ENCODE measurements at regions not wholly inside any gene's neighbourhood (a gene's known extent, or its start where the extent isn't known, plus 50 kb on each side); places are given as distances from the start of the nearest gene placed in this dataset.

DNA sequence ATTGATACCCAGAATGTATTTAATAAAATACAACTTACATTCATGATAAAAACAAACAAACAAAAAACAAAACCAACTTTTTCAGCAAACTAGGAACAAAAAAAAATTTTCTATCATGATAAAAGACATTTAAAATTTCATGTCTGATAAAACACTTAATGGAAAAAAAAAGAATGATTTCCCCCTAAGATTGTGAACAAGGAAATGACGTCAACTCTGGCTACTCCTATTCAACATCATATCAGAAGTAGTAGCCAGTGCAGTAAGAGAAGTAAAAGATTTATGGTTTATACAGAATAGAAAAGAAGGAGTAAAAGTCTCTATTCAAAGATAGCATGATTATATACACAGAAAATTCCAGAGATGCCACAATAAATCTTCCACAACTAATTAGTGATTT, 1306.6 kb downstream of the FSCB start:
- H3K27ac ChIP-seq: no peak overlapping the region
- H3K9me3 ChIP-seq: no peaks in the 10 kb centered on the region
- no peaks in the 10 kb centered on the region for H3K4me1 ChIP-seq
- intact Hi-C loops (cut with DNase I): no loop called here
- DNase-seq: no peak
- no peaks in the 10 kb centered on the region for H3K27me3 ChIP-seq
- ATAC-seq: no peak
- H3K4me3 ChIP-seq: no peak overlapping the region
- H3K36me3 ChIP-seq: no peaks in the 10 kb centered on the region
- TF ChIP-seq, protein P1, sequence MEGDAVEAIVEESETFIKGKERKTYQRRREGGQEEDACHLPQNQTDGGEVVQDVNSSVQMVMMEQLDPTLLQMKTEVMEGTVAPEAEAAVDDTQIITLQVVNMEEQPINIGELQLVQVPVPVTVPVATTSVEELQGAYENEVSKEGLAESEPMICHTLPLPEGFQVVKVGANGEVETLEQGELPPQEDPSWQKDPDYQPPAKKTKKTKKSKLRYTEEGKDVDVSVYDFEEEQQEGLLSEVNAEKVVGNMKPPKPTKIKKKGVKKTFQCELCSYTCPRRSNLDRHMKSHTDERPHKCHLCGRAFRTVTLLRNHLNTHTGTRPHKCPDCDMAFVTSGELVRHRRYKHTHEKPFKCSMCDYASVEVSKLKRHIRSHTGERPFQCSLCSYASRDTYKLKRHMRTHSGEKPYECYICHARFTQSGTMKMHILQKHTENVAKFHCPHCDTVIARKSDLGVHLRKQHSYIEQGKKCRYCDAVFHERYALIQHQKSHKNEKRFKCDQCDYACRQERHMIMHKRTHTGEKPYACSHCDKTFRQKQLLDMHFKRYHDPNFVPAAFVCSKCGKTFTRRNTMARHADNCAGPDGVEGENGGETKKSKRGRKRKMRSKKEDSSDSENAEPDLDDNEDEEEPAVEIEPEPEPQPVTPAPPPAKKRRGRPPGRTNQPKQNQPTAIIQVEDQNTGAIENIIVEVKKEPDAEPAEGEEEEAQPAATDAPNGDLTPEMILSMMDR (IDR thresholded peaks at IDR 0.05): no peak

DNA sequence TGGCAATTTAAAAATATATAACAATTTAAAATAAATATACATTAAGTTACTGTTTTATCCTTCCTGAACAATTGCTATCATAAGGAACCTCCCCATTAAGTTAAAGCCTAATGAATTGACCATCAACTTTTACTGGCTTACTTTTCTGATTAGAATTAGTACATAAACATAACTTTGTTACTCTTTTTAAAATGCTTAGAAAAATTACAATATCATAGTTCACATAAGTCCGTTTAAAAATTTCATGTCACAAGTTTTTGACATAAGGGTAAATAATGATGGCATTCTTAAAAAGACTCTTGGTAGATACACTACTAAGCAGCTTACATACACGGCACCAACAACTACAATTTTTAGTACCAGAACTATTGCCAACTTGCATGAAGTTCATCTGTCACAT, 1308.6 kb downstream of the FSCB start:
- no peak for ATAC-seq
- intact Hi-C loops (cut with DNase I): no loop called here

DNA sequence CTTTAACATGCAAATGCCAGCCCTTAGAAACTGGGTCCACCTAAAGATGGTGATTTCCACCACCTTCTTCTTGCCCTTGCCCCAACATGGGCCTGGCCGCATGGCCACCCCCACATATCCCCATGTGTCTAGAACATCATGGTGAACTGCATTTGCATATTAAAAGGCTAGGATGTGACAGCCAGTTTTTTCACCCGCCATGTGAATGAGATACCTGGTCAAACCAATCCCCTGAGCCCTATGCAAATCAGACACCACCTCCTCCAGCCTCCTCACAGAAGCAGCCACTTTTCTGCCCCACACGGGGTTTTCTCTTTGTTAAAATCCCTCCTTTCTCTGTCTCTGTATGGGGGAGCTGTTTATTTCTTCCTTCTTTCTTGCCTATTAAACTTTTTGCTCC, 1322.5 kb downstream of the FSCB start:
- H3K27ac ChIP-seq: no peak overlapping the region
- H3K4me1 ChIP-seq: no peaks in the 10 kb centered on the region
- no peak overlapping the region for H3K4me3 ChIP-seq
- intact Hi-C loops (cut with DNase I): no loop called here
- TF ChIP-seq, protein P1 (IDR thresholded peaks at IDR 0.05): no peak
- no peak for ATAC-seq
- peaks cover 0 to 29% of the 10 kb centered on the region in 2 donors for H3K9me3 ChIP-seq
- no peaks in the 10 kb centered on the region for H3K27me3 ChIP-seq
- no peaks in the 10 kb centered on the region for H3K36me3 ChIP-seq
- no peak for DNase-seq

More for the DNA sequence above, 1308.6 kb downstream of the FSCB start:
- Histone ChIP-seq H3K4me3 (no peak overlapping the region), H3K27ac (no peak overlapping the region), H3K4me1 (no peaks in the 10 kb centered on the region), H3K27me3 (no peaks in the 10 kb centered on the region), H3K36me3 (no peaks in the 10 kb centered on the region), H3K9me3 (no peaks in the 10 kb centered on the region)
- DNase-seq: no peak
- TF ChIP-seq, protein P1 (IDR thresholded peaks at IDR 0.05): no peak

DNA sequence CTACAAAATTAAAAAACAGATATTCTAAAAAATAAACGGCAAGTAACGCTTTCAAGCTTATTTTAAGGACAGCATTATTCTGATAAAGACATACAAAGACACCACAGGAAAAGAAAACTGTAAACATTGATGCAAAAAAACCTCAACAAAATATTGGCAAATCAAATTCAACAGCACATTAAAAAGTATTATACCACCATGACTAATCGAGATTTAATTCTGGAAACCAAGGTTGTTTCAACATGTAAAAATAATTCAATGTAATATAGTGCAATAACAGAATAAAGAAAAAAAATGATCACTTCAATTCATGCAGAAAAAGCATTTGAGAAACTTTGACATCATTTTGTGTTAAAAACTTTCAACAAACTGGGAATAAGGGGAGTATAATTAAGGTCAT, 1323.2 kb downstream of the FSCB start:
- no peaks in the 10 kb centered on the region for H3K27me3 ChIP-seq
- TF ChIP-seq, protein P1 (IDR thresholded peaks at IDR 0.05): no peak
- H3K36me3 ChIP-seq: no peaks in the 10 kb centered on the region
- intact Hi-C loops (cut with DNase I): no loop called here
- no peak for DNase-seq
- ATAC-seq: no peak
- no peak overlapping the region for H3K27ac ChIP-seq
- no peak overlapping the region for H3K4me3 ChIP-seq
- no peaks in the 10 kb centered on the region for H3K4me1 ChIP-seq
- H3K9me3 ChIP-seq: peaks cover 0 to 25% of the 10 kb centered on the region in 2 donors

DNA sequence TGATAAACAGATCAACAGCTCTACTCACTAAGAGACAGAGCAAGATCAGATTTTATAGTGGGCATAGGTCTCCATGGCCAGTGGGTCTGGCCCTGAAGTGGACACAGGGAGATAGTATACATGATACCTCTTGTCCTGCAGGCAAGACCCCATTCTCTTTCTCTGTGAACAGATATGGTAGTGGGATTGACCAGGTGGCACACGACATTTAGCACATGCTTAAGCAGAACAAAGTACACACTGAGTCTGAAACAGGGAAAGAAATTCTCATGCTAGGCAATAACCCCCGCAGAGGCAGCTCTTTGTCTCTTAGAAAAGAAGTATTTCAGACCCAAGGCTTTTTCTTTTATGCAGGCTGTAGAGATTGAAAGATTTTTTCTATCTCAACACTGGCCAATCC, 1331.2 kb downstream of the FSCB start:
- intact Hi-C loops (cut with DNase I): no loop called here
- ATAC-seq (no peak), DNase-seq (no peak)
- no peak overlapping the region for H3K27ac ChIP-seq
- H3K36me3 ChIP-seq: no peaks in the 10 kb centered on the region
- H3K4me3 ChIP-seq: no peak overlapping the region
- H3K4me1 ChIP-seq: no peaks in the 10 kb centered on the region
- no peaks in the 10 kb centered on the region for H3K27me3 ChIP-seq
- TF ChIP-seq, protein P1 (IDR thresholded peaks at IDR 0.05): no peak
- H3K9me3 ChIP-seq: no peaks in the 10 kb centered on the region
